SK-N-SH (cell line): ENCODE measurements at regions not wholly inside any gene's neighbourhood (a gene's known extent, or its start where the extent isn't known, plus 50 kb on each side); places are given as distances from the start of the nearest gene placed in this dataset.

Source experiments
- CTCF ChIA-PET: fragments of 300-600, 350-600 bp; formaldehyde crosslinking; extraction: SDS; loops from one replicate; lab custom pipeline; 2021; lab: Yijun Ruan, JAX
- POLR2A ChIA-PET: fragments of 350-600 bp; sonication (Branson Sonifier 250); formaldehyde crosslinking; extraction: SDS; loops from one replicate; lab custom pipeline; 2020; ENCODE audit warnings: antibody characterized with exemption, inconsistent platforms; lab: Yijun Ruan, JAX
- DNase-seq: peaks from one replicate; pipeline ENCODE4 v3.0.0; 2012
- H2AFZ ChIP-seq: fragments of 200-600 bp; sonication (generic); 2 replicates; pipeline ENCODE4 v1.8.1; 2016; ENCODE audit warnings: antibody characterized with exemption, mild to moderate bottlenecking, low read depth
- H3F3A ChIP-seq: fragments of 200-600 bp; sonication (generic); replicated peaks from 2 replicates; pipeline ENCODE3; 2016; ENCODE audit warnings: antibody characterized with exemption, mild to moderate bottlenecking; ENCODE audit not compliant: insufficient read depth
- H3K27ac ChIP-seq, 2 experiments: fragments of 200-500 bp in 1 of 2; fragments of 200-600 bp in 1 of 2; sonication (Bioruptor generic) in 1 of 2; sonication (generic), shearing (Covaris generic) in 1 of 2; 2 replicates each; pipeline versions ENCODE4 v1.5.1 to v1.6.1; 2014 to 2016; ENCODE audit warnings: low read depth in 2 of 2, inconsistent platforms in 1 of 2, low read length in 1 of 2, mild to moderate bottlenecking in 1 of 2, mixed read lengths in 1 of 2
- H3K27me3 ChIP-seq: fragments of 200-600 bp; sonication (generic), shearing (Covaris generic); 2 replicates; pipeline ENCODE4 v1.6.1; 2016; ENCODE audit warnings: mixed run types; ENCODE audit not compliant: insufficient read depth
- H3K36me3 ChIP-seq, 2 experiments: fragments of 200-500 bp in 1 of 2; fragments of 200-600 bp in 1 of 2; sonication (Bioruptor generic) in 1 of 2; sonication (generic) in 1 of 2; replicated peaks in 1 of 2; 2 replicates each; pipeline versions ENCODE3 to v1.5.1; 2014 to 2016; ENCODE audit warnings: low read length in 1 of 2, mild to moderate bottlenecking in 1 of 2; ENCODE audit not compliant: insufficient read depth in 2 of 2, control insufficient read depth in 1 of 2
- H3K4me1 ChIP-seq, 2 experiments: fragments of 200-500 bp in 1 of 2; fragments of 200-600 bp in 1 of 2; sonication (Bioruptor generic) in 1 of 2; sonication (generic), shearing (Covaris generic) in 1 of 2; 2 replicates each; pipeline versions ENCODE4 v1.5.1 to v1.6.1; 2014 to 2016; ENCODE audit warnings: low read depth in 1 of 2, low read length in 1 of 2, mixed run types in 1 of 2; ENCODE audit not compliant: insufficient read depth in 2 of 2, control insufficient read depth in 1 of 2
- H3K4me2 ChIP-seq: fragments of 200-600 bp; sonication (generic), shearing (Covaris generic); 2 replicates; pipeline ENCODE4 v1.6.1; 2017; ENCODE audit warnings: mixed run types
- H3K4me3 ChIP-seq, 2 experiments: fragments of 200-500 bp in 1 of 2; fragments of 200-600 bp in 1 of 2; sonication (Bioruptor generic) in 1 of 2; sonication (generic), shearing (Covaris generic) in 1 of 2; 2 replicates each; pipeline versions ENCODE4 v1.5.1 to v1.8.1; 2014 to 2016; ENCODE audit warnings: low read depth in 2 of 2, inconsistent platforms in 1 of 2, low read length in 1 of 2, mild to moderate bottlenecking in 1 of 2, mixed read lengths in 1 of 2, moderate library complexity in 1 of 2
- H3K79me2 ChIP-seq: fragments of 200-600 bp; sonication (generic); 2 replicates; pipeline ENCODE4 v1.8.1; 2017; ENCODE audit warnings: mild to moderate bottlenecking; ENCODE audit not compliant: insufficient read depth
- H3K9ac ChIP-seq: fragments of 200-600 bp; sonication (generic); 2 replicates; pipeline ENCODE4 v1.6.1; 2017; ENCODE audit warnings: mixed run types
- H3K9me2 ChIP-seq: fragments of 200-600 bp; sonication (generic); 2 replicates; pipeline ENCODE4 v1.6.1; 2017; ENCODE audit warnings: mixed run types
- H3K9me3 ChIP-seq: fragments of 200-600 bp; sonication (generic); 2 replicates; pipeline ENCODE4 v1.6.1; 2017; ENCODE audit warnings: mixed run types, mild to moderate bottlenecking, moderate library complexity
- H4K20me1 ChIP-seq: fragments of 200-600 bp; sonication (generic); 2 replicates; pipeline ENCODE4 v1.6.1; 2017; ENCODE audit warnings: mild to moderate bottlenecking, mixed run types; ENCODE audit not compliant: insufficient read depth
- CHD2 ChIP-seq: fragments of 150-350 bp; IDR thresholded peaks from 2 replicates; pipeline ENCODE4 v1.6.1; 2018; ENCODE audit warnings: low read length; ENCODE audit not compliant: partially characterized antibody
- EP300 ChIP-seq, 2 experiments: IDR thresholded peaks; 2 replicates each; pipeline versions ENCODE4 v1.4.0 to v1.6.1; 2012; ENCODE audit warnings: borderline replicate concordance in 1 of 2, low read depth in 1 of 2, low read length in 1 of 2
- FOSL2 ChIP-seq: IDR thresholded peaks from 2 replicates; pipeline ENCODE4 v1.4.0; 2012; ENCODE audit warnings: low read depth, mild to moderate bottlenecking, moderate library complexity, borderline replicate concordance
- FOXJ3 ChIP-seq: sonication (generic); formaldehyde crosslinking; IDR thresholded peaks from 2 replicates; pipeline ENCODE4 v1.5.1; 2020; ENCODE audit warnings: mild to moderate bottlenecking, missing genetic modification reagents
- FOXM1 ChIP-seq: IDR thresholded peaks from 2 replicates; pipeline ENCODE4 v1.4.0; 2012; ENCODE audit warnings: low read depth, mild to moderate bottlenecking
- GATA2 ChIP-seq: sonication (generic); formaldehyde crosslinking; IDR thresholded peaks from 2 replicates; pipeline ENCODE4 v1.5.0; 2020; ENCODE audit warnings: mild to moderate bottlenecking, missing genetic modification reagents
- IRF3 ChIP-seq: fragments of 150-350 bp; IDR thresholded peaks from 2 replicates; pipeline ENCODE4 v1.6.1; 2016; ENCODE audit warnings: mild to moderate bottlenecking, low read depth, low read length
- MEF2A ChIP-seq: IDR thresholded peaks from 2 replicates; pipeline ENCODE4 v1.4.0; 2012; ENCODE audit warnings: low read depth, borderline replicate concordance
- MXI1 ChIP-seq: IDR thresholded peaks from 2 replicates; pipeline ENCODE4 v1.6.1; 2012; ENCODE audit warnings: mild to moderate bottlenecking, low read depth, low read length, improper control_type of control experiment
- NFIC ChIP-seq: IDR thresholded peaks from 2 replicates; pipeline ENCODE4 v1.4.0; 2012; ENCODE audit warnings: borderline replicate concordance
- POLR2AphosphoS5 ChIP-seq: IDR thresholded peaks from 2 replicates; pipeline ENCODE4 v1.6.1; 2012; ENCODE audit warnings: low read depth, low read length
- RAD21 ChIP-seq: IDR thresholded peaks from 2 replicates; pipeline ENCODE4 v1.6.1; 2012; ENCODE audit warnings: mild to moderate bottlenecking, low read length
- RCOR1 ChIP-seq: fragments of 150-350 bp; IDR thresholded peaks from 2 replicates; pipeline ENCODE4 v1.6.1; 2017; ENCODE audit warnings: antibody characterized with exemption, low read length
- SIN3A ChIP-seq: IDR thresholded peaks from 2 replicates; pipeline ENCODE4 v1.6.1; 2012; ENCODE audit warnings: low read depth, mild to moderate bottlenecking, low read length, moderate library complexity, borderline replicate concordance
- SMC3 ChIP-seq: IDR thresholded peaks from 2 replicates; pipeline ENCODE4 v1.6.1; 2012; ENCODE audit warnings: low read depth, low read length, improper control_type of control experiment
- TAF1 ChIP-seq: IDR thresholded peaks from 2 replicates; pipeline ENCODE4 v1.6.1; 2012; ENCODE audit warnings: low read depth, mild to moderate bottlenecking, low read length, moderate library complexity, borderline replicate concordance
- TCF12 ChIP-seq: IDR thresholded peaks from 2 replicates; pipeline ENCODE4 v1.4.0; 2012
- TEAD4 ChIP-seq: IDR thresholded peaks from 2 replicates; pipeline ENCODE4 v1.4.0; 2012; ENCODE audit warnings: mild to moderate bottlenecking, borderline replicate concordance; ENCODE audit not compliant: insufficient read depth
- USF1 ChIP-seq: IDR thresholded peaks from 2 replicates; pipeline ENCODE4 v1.4.0; 2012; ENCODE audit warnings: low read depth, borderline replicate concordance
- YY1 ChIP-seq: IDR thresholded peaks from 2 replicates; pipeline ENCODE4 v1.4.0; 2012; ENCODE audit warnings: low read depth, mild to moderate bottlenecking
- WGBS: methylation state at CpG from one replicate; pipeline ENCODE4 v1.1.6; 2017; ENCODE audit warnings: low lambda C conversion rate; 5-methylcytosine and 5-hydroxymethylcytosine counted together
- TF ChIP-seq, protein P1 (sequence below): fragments of 150-350 bp; IDR thresholded peaks from 2 replicates; pipeline ENCODE4 v1.6.1; 2017; ENCODE audit warnings: antibody characterized with exemption, low read length, low read depth, borderline replicate concordance
- TF ChIP-seq, protein P2 (sequence below): IDR thresholded peaks from 2 replicates; pipeline ENCODE4 v1.4.0; 2012; ENCODE audit warnings: low read depth

DNA sequence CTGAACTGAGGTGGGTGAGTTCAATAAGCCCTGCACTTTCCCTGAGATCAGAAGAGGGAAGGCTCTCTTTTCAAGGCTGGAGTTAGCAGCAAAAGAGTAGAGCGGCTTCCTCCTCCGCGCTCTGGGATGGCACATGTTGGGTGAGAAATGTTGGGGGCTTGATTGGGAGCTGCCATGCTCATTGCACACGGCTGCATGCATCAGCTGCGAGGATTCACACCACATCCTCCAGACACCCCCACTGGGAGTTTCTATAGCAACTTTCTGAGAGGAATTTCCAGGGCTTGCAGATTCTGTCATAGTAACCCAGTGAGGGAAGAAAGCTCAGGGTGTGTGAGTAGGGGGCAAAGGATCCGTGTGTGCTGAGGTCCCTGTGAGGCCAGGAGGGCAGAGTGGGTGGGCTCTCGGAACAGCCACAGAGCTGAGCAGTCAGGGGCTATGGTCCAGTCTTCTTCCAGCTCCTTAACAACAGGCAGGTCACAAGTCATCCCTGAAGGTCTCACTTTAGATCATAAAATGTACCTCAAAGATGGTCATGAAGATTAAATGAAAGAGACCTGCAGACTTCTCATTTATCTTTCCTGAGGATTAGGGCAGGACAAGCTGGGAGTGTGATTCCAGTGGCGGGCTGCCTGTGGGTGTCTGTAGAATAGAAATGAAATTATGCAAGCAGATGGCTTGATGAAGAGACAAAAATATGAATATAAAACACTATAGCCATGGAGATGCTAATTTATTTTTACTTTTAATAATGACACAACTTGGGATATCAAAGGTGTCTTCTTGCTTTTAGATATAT is 75.7 kb upstream of the CHRNA7 start:
- no peak overlapping the region for H3K4me3 ChIP-seq
- CTCF ChIA-PET: interaction anchor here (0.9 to 2.0 kb wide), 4 partner anchors 20 to 67 kb away, joined by 3 to 11 read pairs (median 6); no protein-coding TSS in a partner anchor
- H3F3A ChIP-seq: no peaks in the 10 kb centered on the region
- H3K27ac ChIP-seq: no peak overlapping the region
- no peak overlapping the region for H3K9ac ChIP-seq
- no peaks in the 10 kb centered on the region; a peak in 1 of 4 replicates for H3K4me1 ChIP-seq
- H3K4me2 ChIP-seq: no peak overlapping the region
- no peak for DNase-seq
- WGBS: 24% methylated on average over 7 of the region's 8 CpGs
- no peaks in the 10 kb centered on the region for H4K20me1 ChIP-seq
- no peaks in the 10 kb centered on the region for H3K27me3 ChIP-seq
- TF ChIP-seq TEAD4 (no peak), SIN3A (no peak), CHD2 (no peak), SMC3 (no peak), RAD21 (no peak), FOXM1 (no peak), FOXJ3 (CRISPR knock-in tag) (no peak), MEF2A (no peak), IRF3 (no peak), GATA2 (CRISPR knock-in tag) (no peak), FOSL2 (no peak), RCOR1 (no peak), MXI1 (no peak), POLR2AphosphoS5 (no peak)
- TF ChIP-seq, protein P1, sequence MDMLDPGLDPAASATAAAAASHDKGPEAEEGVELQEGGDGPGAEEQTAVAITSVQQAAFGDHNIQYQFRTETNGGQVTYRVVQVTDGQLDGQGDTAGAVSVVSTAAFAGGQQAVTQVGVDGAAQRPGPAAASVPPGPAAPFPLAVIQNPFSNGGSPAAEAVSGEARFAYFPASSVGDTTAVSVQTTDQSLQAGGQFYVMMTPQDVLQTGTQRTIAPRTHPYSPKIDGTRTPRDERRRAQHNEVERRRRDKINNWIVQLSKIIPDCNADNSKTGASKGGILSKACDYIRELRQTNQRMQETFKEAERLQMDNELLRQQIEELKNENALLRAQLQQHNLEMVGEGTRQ: no peak
- TF ChIP-seq, protein P2, sequence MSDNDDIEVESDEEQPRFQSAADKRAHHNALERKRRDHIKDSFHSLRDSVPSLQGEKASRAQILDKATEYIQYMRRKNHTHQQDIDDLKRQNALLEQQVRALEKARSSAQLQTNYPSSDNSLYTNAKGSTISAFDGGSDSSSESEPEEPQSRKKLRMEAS: no peak
- TF ChIP-seq, all 33 proteins: peak for 0
- Histone ChIP-seq H3K9me3 (no peaks in the 10 kb centered on the region), H3K36me3 (no peaks in the 10 kb centered on the region), H3K9me2 (no peaks in the 10 kb centered on the region), H3K79me2 (no peaks in the 10 kb centered on the region), H2AFZ (no peak overlapping the region)
- POLR2A ChIA-PET: no interaction called here

DNA sequence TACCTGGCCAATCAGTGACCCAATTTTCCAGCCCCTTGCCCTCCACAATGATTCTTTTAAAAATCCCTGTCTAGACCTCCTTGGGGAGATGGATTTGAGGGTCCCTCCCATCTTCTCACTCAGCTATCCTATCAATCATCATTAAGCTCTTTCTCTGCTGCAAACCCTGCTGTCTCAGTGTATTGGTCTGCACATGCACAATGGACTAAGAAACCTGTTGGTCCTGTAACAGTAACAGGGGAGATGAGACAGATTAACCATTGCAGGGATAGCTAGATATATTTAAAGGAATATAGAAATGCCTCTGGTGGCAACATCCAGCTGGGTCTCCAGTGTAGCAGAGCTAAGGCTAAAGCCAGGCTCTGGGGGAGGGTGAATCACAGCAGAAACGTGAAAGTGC is 74.6 kb upstream of the CHRNA7 start:
- Histone ChIP-seq H3K36me3 (no peaks in the 10 kb centered on the region), H3K27me3 (no peaks in the 10 kb centered on the region), H3K4me2 (no peak overlapping the region), H3F3A (no peaks in the 10 kb centered on the region), H3K9ac (no peak overlapping the region), H3K9me2 (no peaks in the 10 kb centered on the region), H3K4me1 (no peaks in the 10 kb centered on the region; a peak in 1 of 4 replicates), H2AFZ (no peak overlapping the region), H3K9me3 (no peaks in the 10 kb centered on the region), H3K79me2 (no peaks in the 10 kb centered on the region), H4K20me1 (no peaks in the 10 kb centered on the region), H3K27ac (no peak overlapping the region), H3K4me3 (no peak overlapping the region)
- CTCF ChIA-PET: interaction anchor here (1.9 kb wide), 2 partner anchors 19 to 22 kb away, joined by 6 to 11 read pairs; no protein-coding TSS in a partner anchor
- no peak for DNase-seq
- POLR2A ChIA-PET: no interaction called here
- 0% methylated on average over 1 of the region's 1 CpG for WGBS
- no peak for TF ChIP-seq NFIC
- no peak for TF ChIP-seq IRF3
- no peak for TF ChIP-seq RAD21
- TF ChIP-seq SIN3A: no peak
- TF ChIP-seq EP300 (IDR thresholded peaks at IDR 0.05; ENCODE audit: borderline replicate concordance in 1 of 2, low read depth in 1 of 2, low read length in 1 of 2): no peak
- TF ChIP-seq YY1: no peak
- TF ChIP-seq TAF1: no peak
- TF ChIP-seq, protein P2: no peak
- TF ChIP-seq USF1: no peak
- no peak for TF ChIP-seq TCF12
- no peak for TF ChIP-seq TEAD4
- no peak for TF ChIP-seq RCOR1
- TF ChIP-seq POLR2AphosphoS5: no peak
- TF ChIP-seq FOXM1: no peak
- no peak for TF ChIP-seq FOSL2
